Tibial nerve (tissue), 4 donors: ENCODE measurements at regions not wholly inside any gene's neighbourhood (a gene's known extent, or its start where the extent isn't known, plus 50 kb on each side); places are given as distances from the start of the nearest gene placed in this dataset.

Experiments used
- DNase-seq, 2 donors: peaks; one replicate each; pipeline ENCODE4 v3.0.0-alpha.2; 2019; ENCODE audit warnings: low spot score in 2 of 2
- H3K27ac ChIP-seq, 4 donors: fragments of 200-600 bp; sonication (generic) in 3 of 4; one replicate each; pipeline ENCODE4 v1.5.1; 2017 to 2019; ENCODE audit warnings: mild to moderate bottlenecking in 1 of 4
- H3K27me3 ChIP-seq, 2 donors: fragments of 200-600 bp; sonication (generic) in 1 of 2; one replicate each; pipeline versions ENCODE4 v1.5.1 to v1.6.0; 2017 to 2019
- H3K36me3 ChIP-seq, 3 donors: fragments of 200-600 bp; sonication (generic); one replicate each; pipeline ENCODE4 v1.5.1; 2018 to 2019
- H3K4me1 ChIP-seq, 4 donors: fragments of 200-600 bp; sonication (generic) in 3 of 4; one replicate each; pipeline ENCODE4 v1.5.1; 2017 to 2019
- H3K4me3 ChIP-seq, 4 donors: fragments of 200-600 bp; sonication (generic) in 3 of 4; one replicate each; pipeline ENCODE4 v1.5.1; 2017 to 2019; ENCODE audit warnings: mild to moderate bottlenecking in 1 of 4, moderate library complexity in 1 of 4
- H3K9me3 ChIP-seq, 4 donors: fragments of 200-600 bp; sonication (generic) in 3 of 4; one replicate each; pipeline ENCODE4 v1.5.1; 2017 to 2019
- EP300 ChIP-seq, 2 donors: sonication (generic); formaldehyde crosslinking; IDR thresholded peaks; one replicate each; pipeline ENCODE4 v1.6.1; 2017; ENCODE audit warnings: antibody characterized with exemption in 2 of 2, mild to moderate bottlenecking in 1 of 2
- POLR2A ChIP-seq, 2 donors: fragments of 450-650 bp; IDR thresholded peaks; one replicate each; pipeline ENCODE4 v1.6.1; 2017; ENCODE audit warnings: antibody characterized with exemption in 2 of 2, mild to moderate bottlenecking in 2 of 2, moderate library complexity in 2 of 2
- WGBS, 2 donors: methylation state at CpG; one replicate each; pipeline ENCODE4 v1.1.5; 2018; 5-methylcytosine and 5-hydroxymethylcytosine counted together
- TF ChIP-seq, protein P1 (sequence below), 5 experiments: fragments of 200-600 bp in 3 of 5; fragments of 450-650 bp in 2 of 5; sonication (generic) in 3 of 5; IDR thresholded peaks; one replicate each; pipeline ENCODE4 v1.5.1; 2016 to 2019; ENCODE audit warnings: antibody characterized with exemption in 5 of 5, mild to moderate bottlenecking in 3 of 5, moderate library complexity in 2 of 5

DNA sequence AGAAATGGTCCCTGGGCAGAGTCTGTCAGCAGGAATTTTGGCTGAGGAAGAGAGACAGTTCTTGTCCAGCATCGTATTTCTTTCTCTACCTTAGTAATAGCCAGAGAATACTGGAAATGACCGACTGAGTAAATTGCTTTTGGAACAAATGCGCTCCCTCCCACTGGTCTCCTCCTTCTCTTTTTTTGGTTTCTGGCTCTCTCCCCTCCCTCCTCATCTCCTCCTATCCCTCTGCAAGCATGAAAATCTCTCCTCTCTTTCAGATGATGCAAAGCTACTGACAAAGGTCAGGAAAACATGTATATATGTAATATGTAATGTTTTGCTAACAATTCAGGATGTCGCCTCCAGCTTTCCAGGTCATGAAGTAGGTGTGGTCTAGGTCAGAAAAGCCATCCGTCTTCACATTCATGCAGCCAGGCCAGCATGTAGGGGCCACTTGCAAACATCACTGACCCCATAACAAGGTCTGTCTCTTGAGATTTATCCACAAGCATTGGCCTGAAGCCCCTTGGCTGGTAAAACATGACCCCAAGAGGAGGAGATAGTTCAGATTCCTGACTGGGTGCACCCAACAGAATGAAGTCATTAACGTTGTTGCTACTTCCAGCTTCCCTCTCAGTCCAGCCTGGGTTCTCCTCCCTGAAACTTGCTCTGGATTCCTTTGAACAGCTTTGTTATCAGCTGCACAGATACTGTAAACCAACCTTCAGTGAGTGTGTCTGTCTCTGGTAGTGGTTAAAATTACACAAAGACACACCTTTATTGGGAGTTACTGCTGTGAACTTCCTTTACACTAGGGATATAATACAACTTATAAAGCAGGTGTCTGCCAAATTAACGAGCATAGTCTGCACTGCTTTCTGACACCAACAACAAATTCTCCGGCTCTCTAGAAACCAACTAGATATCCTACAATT is 864.4 kb upstream of the KLHL29 start:
- Histone ChIP-seq H3K36me3 (no peaks in the 10 kb centered on the region), H3K27me3 (no peaks in the 10 kb centered on the region), H3K4me3 (no peak overlapping the region), H3K9me3 (no peaks in the 10 kb centered on the region), H3K4me1 (peaks cover 0 to 19% (median 0%) of the 10 kb centered on the region in 4 donors), H3K27ac (no peak overlapping the region)
- DNase-seq, result no peak
- TF ChIP-seq EP300 (IDR thresholded peaks at IDR 0.05) (no peak), POLR2A (IDR thresholded peaks at IDR 0.05) (no peak)
- TF ChIP-seq, protein P1, sequence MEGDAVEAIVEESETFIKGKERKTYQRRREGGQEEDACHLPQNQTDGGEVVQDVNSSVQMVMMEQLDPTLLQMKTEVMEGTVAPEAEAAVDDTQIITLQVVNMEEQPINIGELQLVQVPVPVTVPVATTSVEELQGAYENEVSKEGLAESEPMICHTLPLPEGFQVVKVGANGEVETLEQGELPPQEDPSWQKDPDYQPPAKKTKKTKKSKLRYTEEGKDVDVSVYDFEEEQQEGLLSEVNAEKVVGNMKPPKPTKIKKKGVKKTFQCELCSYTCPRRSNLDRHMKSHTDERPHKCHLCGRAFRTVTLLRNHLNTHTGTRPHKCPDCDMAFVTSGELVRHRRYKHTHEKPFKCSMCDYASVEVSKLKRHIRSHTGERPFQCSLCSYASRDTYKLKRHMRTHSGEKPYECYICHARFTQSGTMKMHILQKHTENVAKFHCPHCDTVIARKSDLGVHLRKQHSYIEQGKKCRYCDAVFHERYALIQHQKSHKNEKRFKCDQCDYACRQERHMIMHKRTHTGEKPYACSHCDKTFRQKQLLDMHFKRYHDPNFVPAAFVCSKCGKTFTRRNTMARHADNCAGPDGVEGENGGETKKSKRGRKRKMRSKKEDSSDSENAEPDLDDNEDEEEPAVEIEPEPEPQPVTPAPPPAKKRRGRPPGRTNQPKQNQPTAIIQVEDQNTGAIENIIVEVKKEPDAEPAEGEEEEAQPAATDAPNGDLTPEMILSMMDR (IDR thresholded peaks at IDR 0.05), result no peak
- WGBS, 2 donors, result 55 to 58% methylated on average over 8 of the region's 8 CpGs

GRCh38 chr2:22521620-22522019 is 863.4 kb upstream of the KLHL29 start:
- no peak overlapping the region for H3K4me3 ChIP-seq
- TF ChIP-seq EP300 (IDR thresholded peaks at IDR 0.05) (no peak), POLR2A (IDR thresholded peaks at IDR 0.05) (no peak)
- no peak for DNase-seq
- no peaks in the 10 kb centered on the region for H3K9me3 ChIP-seq
- no peak overlapping the region for H3K27ac ChIP-seq
- peaks cover 0 to 21% (median 0%) of the 10 kb centered on the region in 4 donors for H3K4me1 ChIP-seq
- H3K36me3 ChIP-seq, result no peaks in the 10 kb centered on the region
- no peaks in the 10 kb centered on the region for H3K27me3 ChIP-seq

- peaks cover 0 to 17% (median 3%) of the 10 kb centered on the region in 4 donors for H3K9me3 ChIP-seq
- no peaks in the 10 kb centered on the region for H3K36me3 ChIP-seq
- no peak for DNase-seq
- H3K27ac ChIP-seq, result peak overlapping the region in 1 of 4 donors; percentile 20
- no peak overlapping the region for H3K4me3 ChIP-seq
- TF ChIP-seq, protein P1 (IDR thresholded peaks at IDR 0.05), result no peak
- TF ChIP-seq EP300 (IDR thresholded peaks at IDR 0.05) (no peak), POLR2A (IDR thresholded peaks at IDR 0.05) (no peak)
- H3K27me3 ChIP-seq, result no peaks in the 10 kb centered on the region
- peaks cover 0 to 6% (median 0%) of the 10 kb centered on the region in 4 donors for H3K4me1 ChIP-seq
These were observed 859.3 kb upstream of the KLHL29 start for GRCh38 chr2:22525681-22526080.

DNA sequence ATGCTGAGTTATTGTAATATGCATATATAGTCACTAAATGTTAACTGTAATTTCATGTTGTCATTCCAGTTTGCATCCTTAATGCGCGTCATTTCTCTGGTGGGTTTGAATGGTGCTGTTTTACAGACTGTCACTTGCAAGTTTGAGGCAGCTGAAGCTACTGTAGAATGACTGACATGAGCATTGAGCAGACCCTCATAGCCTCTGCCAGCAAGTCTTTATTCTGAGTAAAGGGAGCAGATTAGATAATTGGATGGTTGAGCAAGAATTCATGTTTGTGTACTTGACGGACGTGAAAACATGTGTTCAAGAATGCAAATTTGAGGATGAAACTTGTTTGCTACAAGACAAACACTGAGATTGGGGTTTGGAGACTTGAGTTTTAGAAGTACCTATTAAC is 854.8 kb upstream of the KLHL29 start:
- no peaks in the 10 kb centered on the region for H3K27me3 ChIP-seq
- H3K36me3 ChIP-seq, result no peaks in the 10 kb centered on the region
- 92 to 95% methylated on average over 4 of the region's 4 CpGs for whole genome bisulfite sequencing, 2 donors

GRCh38 chr2:22536133-22536532 is 848.8 kb upstream of the KLHL29 start:
- Histone ChIP-seq H3K4me3 (no peak overlapping the region), H3K9me3 (no peaks in the 10 kb centered on the region), H3K4me1 (no peaks in the 10 kb centered on the region), H3K27me3 (no peaks in the 10 kb centered on the region), H3K36me3 (no peaks in the 10 kb centered on the region), H3K27ac (no peak overlapping the region)
- TF ChIP-seq, protein P1 (IDR thresholded peaks at IDR 0.05), result no peak
- TF ChIP-seq POLR2A (IDR thresholded peaks at IDR 0.05), result no peak
- no peak for TF ChIP-seq EP300 (IDR thresholded peaks at IDR 0.05)
- 77 to 88% methylated on average over 2 of the region's 2 CpGs for WGBS, 2 donors
- no peak for DNase-seq

More for the DNA sequence above, 854.8 kb upstream of the KLHL29 start:
- Histone ChIP-seq H3K4me1 (peaks cover 0 to 6% (median 0%) of the 10 kb centered on the region in 4 donors), H3K27ac (no peak overlapping the region), H3K4me3 (no peak overlapping the region), H3K9me3 (peaks cover 0 to 17% (median 3%) of the 10 kb centered on the region in 4 donors)
- no peak for DNase-seq
- TF ChIP-seq EP300 (IDR thresholded peaks at IDR 0.05), result no peak
- TF ChIP-seq POLR2A (IDR thresholded peaks at IDR 0.05), result no peak
- TF ChIP-seq, protein P1 (IDR thresholded peaks at IDR 0.05), result no peak
